Upper lobe of right lung (tissue), 1 donor: ENCODE measurements at regions not wholly inside any gene's neighbourhood (a gene's known extent, or its start where the extent isn't known, plus 50 kb on each side); places are given as distances from the start of the nearest gene placed in this dataset.

Source experiments
- ATAC-seq: fragments of 200-7000 bp; cut with Tn5 transposase; one replicate; pipeline ENCODE4 v1.9.1; 2020; ENCODE audit warnings: mild to moderate bottlenecking, moderate library complexity
- DNase-seq: peaks from one replicate; pipeline ENCODE4 v3.0.0-alpha.2; 2020
- H3K27ac ChIP-seq: fragments of 200-600 bp; one replicate; pipeline ENCODE4 v1.8.0; 2022
- H3K27me3 ChIP-seq: fragments of 200-600 bp; one replicate; pipeline ENCODE4 v1.8.0; 2022; ENCODE audit warnings: mild to moderate bottlenecking
- H3K36me3 ChIP-seq: fragments of 200-600 bp; one replicate; pipeline ENCODE4 v1.8.0; 2022
- H3K4me1 ChIP-seq: fragments of 200-600 bp; one replicate; pipeline ENCODE4 v1.8.0; 2022
- H3K4me3 ChIP-seq: fragments of 200-600 bp; one replicate; pipeline ENCODE4 v1.8.0; 2022; ENCODE audit warnings: mild to moderate bottlenecking
- H3K9me3 ChIP-seq: fragments of 200-600 bp; one replicate; pipeline ENCODE4 v1.8.0; 2022
- intact Hi-C: fragments of 100-400 bp; cut with DNase I; formaldehyde crosslinking; loops from one replicate; pipeline ENCODE4 v1.11.0; 2022
- TF ChIP-seq, protein P1 (sequence below): fragments of 200-600 bp; IDR thresholded peaks from one replicate; pipeline ENCODE4 v1.8.0; 2022; ENCODE audit warnings: antibody characterized with exemption
- donor health status: DM: no; HTN: yes; CAD: no; lungs with severe emphysema.

DNA sequence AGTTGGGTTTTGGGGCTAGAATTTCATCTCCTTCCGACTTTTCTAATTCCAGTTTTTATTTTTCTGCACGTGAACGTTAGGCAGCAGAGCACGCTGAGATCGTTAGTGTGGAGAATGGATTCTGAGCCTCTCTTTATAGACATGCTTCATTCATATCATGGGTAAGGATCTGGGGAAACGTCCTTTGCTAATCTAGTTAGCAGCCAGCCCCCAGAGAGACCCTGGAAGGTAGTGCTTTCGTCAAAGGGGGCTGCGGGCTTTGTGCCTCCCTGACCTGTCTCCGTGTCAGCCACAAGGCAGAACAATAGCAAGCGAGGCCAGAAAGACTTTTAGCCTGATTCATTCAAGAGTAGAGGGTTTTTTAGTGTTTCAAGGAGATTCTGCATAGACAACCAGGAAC lies 196.3 kb upstream of the KLF6 start:
- TF ChIP-seq, protein P1, sequence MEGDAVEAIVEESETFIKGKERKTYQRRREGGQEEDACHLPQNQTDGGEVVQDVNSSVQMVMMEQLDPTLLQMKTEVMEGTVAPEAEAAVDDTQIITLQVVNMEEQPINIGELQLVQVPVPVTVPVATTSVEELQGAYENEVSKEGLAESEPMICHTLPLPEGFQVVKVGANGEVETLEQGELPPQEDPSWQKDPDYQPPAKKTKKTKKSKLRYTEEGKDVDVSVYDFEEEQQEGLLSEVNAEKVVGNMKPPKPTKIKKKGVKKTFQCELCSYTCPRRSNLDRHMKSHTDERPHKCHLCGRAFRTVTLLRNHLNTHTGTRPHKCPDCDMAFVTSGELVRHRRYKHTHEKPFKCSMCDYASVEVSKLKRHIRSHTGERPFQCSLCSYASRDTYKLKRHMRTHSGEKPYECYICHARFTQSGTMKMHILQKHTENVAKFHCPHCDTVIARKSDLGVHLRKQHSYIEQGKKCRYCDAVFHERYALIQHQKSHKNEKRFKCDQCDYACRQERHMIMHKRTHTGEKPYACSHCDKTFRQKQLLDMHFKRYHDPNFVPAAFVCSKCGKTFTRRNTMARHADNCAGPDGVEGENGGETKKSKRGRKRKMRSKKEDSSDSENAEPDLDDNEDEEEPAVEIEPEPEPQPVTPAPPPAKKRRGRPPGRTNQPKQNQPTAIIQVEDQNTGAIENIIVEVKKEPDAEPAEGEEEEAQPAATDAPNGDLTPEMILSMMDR, result no peak
- no peak overlapping the region for H3K4me3 ChIP-seq
- no peaks in the 10 kb centered on the region for H3K27me3 ChIP-seq
- H3K36me3 ChIP-seq, result no peaks in the 10 kb centered on the region
- intact Hi-C loops, result no loop called here
- DNase-seq (no peak), ATAC-seq (no peak)
- no peaks in the 10 kb centered on the region for H3K9me3 ChIP-seq
- no peak overlapping the region for H3K27ac ChIP-seq
- no peaks in the 10 kb centered on the region for H3K4me1 ChIP-seq

DNA sequence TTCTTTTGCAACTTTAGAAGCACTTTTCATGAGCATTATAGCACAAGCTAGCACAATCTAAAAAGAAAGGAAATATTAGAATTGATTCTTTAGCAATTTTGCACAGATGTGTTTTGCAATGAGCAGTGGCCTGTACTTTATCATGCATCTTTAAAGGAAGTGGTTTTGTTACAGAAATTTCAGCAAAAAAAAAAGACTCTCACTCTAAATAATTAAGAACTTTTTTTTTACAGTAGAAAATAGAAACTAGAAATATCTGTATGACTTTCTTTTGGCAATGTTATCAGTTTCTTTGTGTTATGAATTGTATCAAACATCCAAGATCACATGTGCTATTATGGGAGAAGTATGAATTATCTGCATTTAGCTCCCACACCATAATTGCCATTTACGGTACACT lies 195.7 kb upstream of the KLF6 start:
- H3K9me3 ChIP-seq, result no peaks in the 10 kb centered on the region

GRCh38 chr10:3980144-3980543 lies 195.1 kb upstream of the KLF6 start:
- ATAC-seq (no peak), DNase-seq (no peak)
- Histone ChIP-seq H3K36me3 (no peaks in the 10 kb centered on the region), H3K9me3 (no peaks in the 10 kb centered on the region), H3K4me3 (no peak overlapping the region), H3K4me1 (no peaks in the 10 kb centered on the region), H3K27me3 (no peaks in the 10 kb centered on the region), H3K27ac (no peak overlapping the region)
- intact Hi-C loops, result no loop called here
- TF ChIP-seq, protein P1, result no peak

More for the DNA sequence above, 195.7 kb upstream of the KLF6 start:
- intact Hi-C loops, result no loop called here
- Histone ChIP-seq H3K27ac (no peak overlapping the region), H3K36me3 (no peaks in the 10 kb centered on the region), H3K4me1 (no peaks in the 10 kb centered on the region), H3K27me3 (no peaks in the 10 kb centered on the region), H3K4me3 (no peak overlapping the region)
- TF ChIP-seq, protein P1, result no peak
- ATAC-seq (no peak), DNase-seq (no peak)

- no peaks in the 10 kb centered on the region for H3K4me1 ChIP-seq
- H3K27ac ChIP-seq, result no peak overlapping the region
- no peaks in the 10 kb centered on the region for H3K36me3 ChIP-seq
- H3K9me3 ChIP-seq, result no peaks in the 10 kb centered on the region
- ATAC-seq (no peak), DNase-seq (no peak)
- no peak overlapping the region for H3K4me3 ChIP-seq
- intact Hi-C loops, result no loop called here
- TF ChIP-seq, protein P1, result no peak
- H3K27me3 ChIP-seq, result no peaks in the 10 kb centered on the region
Observed at GRCh38 chr10:3978761-3979160, 193.8 kb upstream of the KLF6 start.

- Histone ChIP-seq H3K27ac (no peak overlapping the region), H3K36me3 (no peaks in the 10 kb centered on the region), H3K9me3 (no peaks in the 10 kb centered on the region), H3K4me3 (no peak overlapping the region), H3K4me1 (no peaks in the 10 kb centered on the region), H3K27me3 (no peaks in the 10 kb centered on the region)
- intact Hi-C loops, result no loop called here
- TF ChIP-seq, protein P1, result no peak
- ATAC-seq (no peak), DNase-seq (no peak)
Observed at GRCh38 chr10:3978174-3978573, 193.2 kb upstream of the KLF6 start.

- Histone ChIP-seq H3K4me3 (no peak overlapping the region), H3K4me1 (no peaks in the 10 kb centered on the region), H3K27ac (no peak overlapping the region), H3K9me3 (no peaks in the 10 kb centered on the region), H3K36me3 (no peaks in the 10 kb centered on the region), H3K27me3 (no peaks in the 10 kb centered on the region)
- DNase-seq (no peak), ATAC-seq (no peak)
- TF ChIP-seq, protein P1, result no peak
- intact Hi-C loops, result no loop called here
Observed at GRCh38 chr10:3977761-3978160, 192.8 kb upstream of the KLF6 start.
